HK-2 (cell line): ENCODE measurements at regions not wholly inside any gene's neighbourhood (a gene's known extent, or its start where the extent isn't known, plus 50 kb on each side); places are given as distances from the start of the nearest gene placed in this dataset.

ENCODE experiments used
- DNase-seq: peaks from one replicate; pipeline ENCODE4 v3.0.0-alpha.2; 2018; ENCODE audit not compliant: unreplicated experiment

DNA sequence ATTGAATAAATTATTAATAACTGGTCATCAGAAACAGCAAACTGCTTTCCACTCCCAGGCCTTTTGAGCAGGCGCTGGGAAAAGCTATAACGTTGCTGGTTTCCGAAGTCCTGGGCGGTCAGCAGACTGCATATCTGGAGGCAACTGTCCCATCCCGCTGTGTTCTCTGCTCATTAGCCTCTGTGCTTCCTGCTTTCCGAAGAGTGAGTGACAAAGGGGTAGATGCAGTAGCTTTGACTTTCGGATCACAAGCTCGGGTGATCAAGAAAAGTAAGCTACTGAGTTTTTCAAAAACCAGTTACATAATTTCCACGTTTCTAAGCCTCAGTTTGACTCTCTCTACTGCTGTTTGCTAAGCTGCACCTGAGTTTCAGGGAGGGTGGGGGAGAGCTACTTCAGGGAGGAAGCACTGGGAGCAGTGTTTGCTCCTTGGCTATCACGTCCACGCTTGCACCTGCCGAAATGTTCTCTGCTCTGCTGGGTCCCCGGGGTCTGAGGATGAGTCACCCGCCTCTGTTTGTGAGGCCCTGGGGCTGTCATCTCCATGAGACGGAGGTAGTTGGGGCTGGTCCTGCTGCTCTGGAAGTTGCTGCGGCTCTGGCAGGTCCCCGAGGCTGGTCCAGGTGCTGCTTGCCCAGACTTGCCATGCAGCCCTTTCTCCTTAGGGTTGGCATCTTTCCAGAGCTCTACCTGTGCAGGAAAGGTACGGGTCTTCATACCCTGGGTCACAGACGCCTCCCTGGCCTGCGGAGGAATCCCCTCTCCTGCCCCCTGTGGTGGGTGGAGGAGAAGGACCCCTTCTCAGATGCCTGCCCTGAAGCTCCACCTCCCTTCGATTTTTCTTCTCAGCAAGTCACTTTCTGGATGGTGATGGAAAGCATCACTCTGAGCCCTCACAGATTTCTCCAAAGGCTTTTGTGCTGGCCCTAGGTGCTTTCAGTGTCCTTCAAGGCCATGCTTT lies 220.0 kb downstream of the QKI start:
- no peak for DNase-seq

DNA sequence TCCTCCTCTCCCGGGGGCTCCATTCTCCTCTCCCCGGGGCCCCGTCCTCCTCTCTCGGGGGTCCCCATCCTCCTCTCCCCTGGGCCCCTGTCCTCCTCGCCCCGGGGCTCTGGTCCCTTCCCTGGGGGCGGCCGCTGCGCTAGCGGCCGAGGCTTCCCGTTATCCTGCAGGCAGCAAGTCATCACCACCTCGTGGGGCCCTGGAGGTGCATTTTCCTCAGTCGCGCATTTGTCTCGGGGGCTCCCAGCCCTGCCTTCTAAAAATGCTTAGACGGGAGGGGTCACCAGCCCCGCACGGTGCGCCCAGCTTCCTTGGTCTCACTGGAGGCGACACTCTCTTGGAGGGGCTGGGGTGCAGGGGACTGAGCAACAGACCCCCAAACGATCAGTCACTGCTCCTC lies 216.5 kb downstream of the QKI start:
- no peak for DNase-seq

- DNase-seq = no peak
These were observed 216.1 kb downstream of the QKI start for GRCh38 chr6:163630572-163630971.

DNA sequence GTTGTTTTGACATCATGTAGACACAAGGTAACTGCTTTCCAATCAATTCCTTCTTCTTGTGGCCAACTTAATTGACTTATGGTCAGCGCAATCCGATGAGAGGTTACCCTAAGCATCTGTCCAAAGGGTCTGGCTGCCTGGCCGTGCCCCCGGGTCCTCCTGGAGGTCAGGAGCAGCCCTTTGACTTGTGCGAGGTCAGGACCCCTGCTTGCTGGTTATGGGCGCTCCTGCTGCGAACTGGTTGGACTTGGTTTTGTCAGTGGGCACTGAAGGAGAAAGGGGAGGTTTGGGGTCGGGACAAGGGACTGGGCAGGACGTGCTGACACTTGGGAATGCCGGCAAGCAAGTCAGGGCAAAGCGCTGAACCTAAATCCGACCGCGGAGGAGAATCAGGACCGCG lies 215.6 kb downstream of the QKI start:
- DNase-seq = no peak
